ENCODE measurements at regions not wholly inside any gene's neighbourhood (a gene's known extent, or its start where the extent isn't known, plus 50 kb on each side); places are given as distances from the start of the nearest gene placed in this dataset.

- H3K9me3 ChIP-seq (ENCODE audit: control insufficient read depth, insufficient read depth, low read depth, low read length) = no peaks in the 10 kb centered on the region
- no peak overlapping the region for H3K27ac ChIP-seq (ENCODE audit: extremely low read depth, low read depth, low read length)
- H3K4me1 ChIP-seq (ENCODE audit: control insufficient read depth, insufficient read depth, low read length) = no peaks in the 10 kb centered on the region
- ChIA-PET POLR2A (no interaction called here), CTCF (interaction anchor here (0.9 to 1.4 kb wide), 4 partner anchors 16 to 194 kb away, joined by 3 read pairs; no protein-coding TSS in a partner anchor)
- no peak overlapping the region for H3K4me3 ChIP-seq (ENCODE audit: low read depth, low read length)
- TF ChIP-seq ZNF214 (tag by site-specific recombination; IDR thresholded peaks at IDR 0.05; ENCODE audit: borderline replicate concordance) (no peak), TCF7L2 (IDR thresholded peaks at IDR 0.05; ENCODE audit: borderline replicate concordance, low read depth, low read length) (no peak), SCRT2 (tag by site-specific recombination; IDR thresholded peaks at IDR 0.05) (no peak), MYNN (tag by site-specific recombination; IDR thresholded peaks at IDR 0.05; ENCODE audit: borderline replicate concordance) (no peak), ZNF623 (tag by site-specific recombination; IDR thresholded peaks at IDR 0.05) (no peak), ZFP69B (tag by site-specific recombination; IDR thresholded peaks at IDR 0.05) (no peak), ZNF76 (tag by site-specific recombination; IDR thresholded peaks at IDR 0.05; ENCODE audit: borderline replicate concordance, low read depth) (no peak), ZNF571 (tag by site-specific recombination; IDR thresholded peaks at IDR 0.05) (no peak), SCRT1 (tag by site-specific recombination; IDR thresholded peaks at IDR 0.05; ENCODE audit: borderline replicate concordance) (no peak), ZNF274 (IDR thresholded peaks at IDR 0.05; ENCODE audit: low read length) (no peak), ZNF274 (tag by site-specific recombination; IDR thresholded peaks at IDR 0.05; ENCODE audit: borderline replicate concordance) (no peak), HOXC10 (CRISPR knock-in tag; IDR thresholded peaks at IDR 0.05) (no peak), ZNF624 (tag by site-specific recombination; IDR thresholded peaks at IDR 0.05) (no peak), ZNF837 (tag by site-specific recombination; IDR thresholded peaks at IDR 0.05) (no peak), ZSCAN23 (tag by site-specific recombination; IDR thresholded peaks at IDR 0.05) (no peak), ZNF239 (tag by site-specific recombination; IDR thresholded peaks at IDR 0.05) (no peak), ZSCAN30 (tag by site-specific recombination; IDR thresholded peaks at IDR 0.05) (no peak), ZNF280D (tag by site-specific recombination; IDR thresholded peaks at IDR 0.05) (no peak), ZNF26 (tag by site-specific recombination; IDR thresholded peaks at IDR 0.05) (no peak)
- TF ChIP-seq, protein P1, sequence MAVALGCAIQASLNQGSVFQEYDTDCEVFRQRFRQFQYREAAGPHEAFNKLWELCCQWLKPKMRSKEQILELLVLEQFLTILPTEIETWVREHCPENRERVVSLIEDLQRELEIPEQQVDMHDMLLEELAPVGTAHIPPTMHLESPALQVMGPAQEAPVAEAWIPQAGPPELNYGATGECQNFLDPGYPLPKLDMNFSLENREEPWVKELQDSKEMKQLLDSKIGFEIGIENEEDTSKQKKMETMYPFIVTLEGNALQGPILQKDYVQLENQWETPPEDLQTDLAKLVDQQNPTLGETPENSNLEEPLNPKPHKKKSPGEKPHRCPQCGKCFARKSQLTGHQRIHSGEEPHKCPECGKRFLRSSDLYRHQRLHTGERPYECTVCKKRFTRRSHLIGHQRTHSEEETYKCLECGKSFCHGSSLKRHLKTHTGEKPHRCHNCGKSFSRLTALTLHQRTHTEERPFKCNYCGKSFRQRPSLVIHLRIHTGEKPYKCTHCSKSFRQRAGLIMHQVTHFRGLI (tag by site-specific recombination; IDR thresholded peaks at IDR 0.05) = no peak
- no peaks in the 10 kb centered on the region for H3K36me3 ChIP-seq (ENCODE audit: control insufficient read depth in 2 of 2, insufficient read depth in 1 of 2, low read length in 2 of 2)
These were observed 264.5 kb upstream of the CAMK1G start for GRCh38 chr1:209319057-209319432.

DNA sequence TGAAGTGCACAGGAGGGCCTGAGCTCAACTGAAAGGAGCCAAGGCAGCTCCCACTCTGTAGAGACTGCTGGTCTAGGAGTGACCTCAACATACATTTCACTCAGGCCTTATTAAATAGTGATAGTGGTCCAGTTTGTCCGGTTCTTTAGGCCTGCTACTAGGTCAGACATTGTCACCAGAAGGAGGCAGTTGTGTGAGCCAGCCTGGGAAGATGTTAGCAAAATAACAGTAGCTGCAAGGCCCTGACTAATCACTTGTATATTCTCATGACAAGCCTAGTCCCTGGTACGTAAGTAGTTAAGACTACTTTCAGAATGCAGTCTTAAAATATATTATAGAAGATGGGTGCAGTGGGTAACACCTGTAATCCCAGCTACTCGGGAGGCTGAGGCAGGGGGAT is 264.0 kb upstream of the CAMK1G start:
- H3K27ac ChIP-seq (ENCODE audit: extremely low read depth, low read depth, low read length) = no peak overlapping the region
- no peak overlapping the region for H3K4me3 ChIP-seq (ENCODE audit: low read depth, low read length)
- no peaks in the 10 kb centered on the region for H3K4me1 ChIP-seq (ENCODE audit: control insufficient read depth, insufficient read depth, low read length)
- CTCF ChIA-PET = interaction anchor here (0.9 to 1.4 kb wide), 3 partner anchors 52 to 194 kb away, joined by 3 read pairs; no protein-coding TSS in a partner anchor
- H3K9me3 ChIP-seq (ENCODE audit: control insufficient read depth, insufficient read depth, low read depth, low read length) = no peaks in the 10 kb centered on the region
- no peaks in the 10 kb centered on the region for H3K36me3 ChIP-seq (ENCODE audit: control insufficient read depth in 2 of 2, insufficient read depth in 1 of 2, low read length in 2 of 2)
- POLR2A ChIA-PET = no interaction called here
- TF ChIP-seq PATZ1 (tag by site-specific recombination; IDR thresholded peaks at IDR 0.05) (no peak), ZNF202 (tag by site-specific recombination; IDR thresholded peaks at IDR 0.05; ENCODE audit: borderline replicate concordance) (no peak), GLI4 (tag by site-specific recombination; IDR thresholded peaks at IDR 0.05) (no peak), ZFP69B (tag by site-specific recombination; IDR thresholded peaks at IDR 0.05) (no peak), ZNF501 (tag by site-specific recombination; IDR thresholded peaks at IDR 0.05) (no peak), ZNF16 (tag by site-specific recombination; IDR thresholded peaks at IDR 0.05; ENCODE audit: low read depth) (no peak), ZNF121 (tag by site-specific recombination; IDR thresholded peaks at IDR 0.05) (no peak)
- TF ChIP-seq, protein P2, sequence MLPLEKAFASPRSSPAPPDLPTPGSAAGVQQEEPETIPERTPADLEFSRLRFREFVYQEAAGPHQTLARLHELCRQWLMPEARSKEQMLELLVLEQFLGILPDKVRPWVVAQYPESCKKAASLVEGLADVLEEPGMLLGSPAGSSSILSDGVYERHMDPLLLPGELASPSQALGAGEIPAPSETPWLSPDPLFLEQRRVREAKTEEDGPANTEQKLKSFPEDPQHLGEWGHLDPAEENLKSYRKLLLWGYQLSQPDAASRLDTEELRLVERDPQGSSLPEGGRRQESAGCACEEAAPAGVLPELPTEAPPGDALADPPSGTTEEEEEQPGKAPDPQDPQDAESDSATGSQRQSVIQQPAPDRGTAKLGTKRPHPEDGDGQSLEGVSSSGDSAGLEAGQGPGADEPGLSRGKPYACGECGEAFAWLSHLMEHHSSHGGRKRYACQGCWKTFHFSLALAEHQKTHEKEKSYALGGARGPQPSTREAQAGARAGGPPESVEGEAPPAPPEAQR (tag by site-specific recombination; IDR thresholded peaks at IDR 0.05) = no peak
